H9 (cell line): ENCODE measurements at regions not wholly inside any gene's neighbourhood (a gene's known extent, or its start where the extent isn't known, plus 50 kb on each side); places are given as distances from the start of the nearest gene placed in this dataset.
A peak's percentile ranks its signal among the peaks of the same experiment; 100 is the strongest.

Experiments
- DNase-seq: peaks from one replicate; pipeline ENCODE4 v3.0.0-alpha.2; 2017
- H2AFZ ChIP-seq: one replicate; pipeline ENCODE4 v1.6.1; 2013; ENCODE audit warnings: mild to moderate bottlenecking, low read length, control low read depth, moderate library complexity
- H2AK5ac ChIP-seq: 2 replicates; pipeline ENCODE4 v1.6.1; 2013; ENCODE audit warnings: low read length, control low read depth, mixed read lengths; ENCODE audit not compliant: insufficient read length
- H2BK120ac ChIP-seq: one replicate; pipeline ENCODE4 v1.6.1; 2013; ENCODE audit warnings: low read depth, mild to moderate bottlenecking, low read length, control low read depth, inconsistent platforms; ENCODE audit not compliant: poor library complexity, severe bottlenecking
- H2BK12ac ChIP-seq: 2 replicates; pipeline ENCODE4 v1.6.1; 2013; ENCODE audit warnings: low read length, control low read depth, mixed read lengths, low read depth; ENCODE audit not compliant: insufficient read length
- H2BK15ac ChIP-seq: 2 replicates; pipeline ENCODE4 v1.6.1; 2013; ENCODE audit warnings: low read depth, low read length, control low read depth
- H2BK20ac ChIP-seq: one replicate; pipeline ENCODE4 v1.6.1; 2013; ENCODE audit warnings: low read depth, mild to moderate bottlenecking, low read length, control low read depth, inconsistent platforms; ENCODE audit not compliant: poor library complexity, severe bottlenecking
- H2BK5ac ChIP-seq: 2 replicates; pipeline ENCODE4 v1.6.1; 2013; ENCODE audit warnings: low read length, control low read depth, mixed read lengths; ENCODE audit not compliant: insufficient read length
- H3K14ac ChIP-seq: 2 replicates; pipeline ENCODE4 v1.6.1; 2013; ENCODE audit warnings: low read length, control low read depth; ENCODE audit not compliant: insufficient read depth
- H3K18ac ChIP-seq: 2 replicates; pipeline ENCODE4 v1.6.1; 2013; ENCODE audit warnings: low read depth, mild to moderate bottlenecking, mixed read lengths, low read length, control low read depth; ENCODE audit not compliant: insufficient read length
- H3K23ac ChIP-seq: 2 replicates; pipeline ENCODE4 v1.6.1; 2013; ENCODE audit warnings: low read length, control low read depth, mixed read lengths, low read depth; ENCODE audit not compliant: insufficient read length
- H3K23me2 ChIP-seq: 2 replicates; pipeline ENCODE4 v1.6.1; 2013; ENCODE audit warnings: low read depth, mild to moderate bottlenecking, mixed read lengths, low read length, control low read depth; ENCODE audit not compliant: insufficient read length, poor library complexity, severe bottlenecking
- H3K27ac ChIP-seq: 2 replicates; pipeline ENCODE4 v1.5.1; 2013; ENCODE audit warnings: low read length, control low read depth, mixed read lengths, low read depth; ENCODE audit not compliant: insufficient read length
- H3K27me3 ChIP-seq: 2 replicates; pipeline ENCODE4 v1.6.1; 2013; ENCODE audit warnings: low read length, control low read depth, inconsistent platforms; ENCODE audit not compliant: insufficient read depth
- H3K4ac ChIP-seq: 2 replicates; pipeline ENCODE4 v1.6.1; 2013; ENCODE audit warnings: low read depth, mild to moderate bottlenecking, control low read depth, inconsistent platforms, low read length, moderate library complexity
- H3K4me1 ChIP-seq: 2 replicates; pipeline ENCODE4 v1.6.1; 2013; ENCODE audit warnings: low read length, control low read depth, inconsistent platforms; ENCODE audit not compliant: insufficient read depth
- H3K4me2 ChIP-seq: 2 replicates; pipeline ENCODE4 v1.6.1; 2013; ENCODE audit warnings: low read length, control low read depth, mixed read lengths; ENCODE audit not compliant: insufficient read length, insufficient read depth
- H3K56ac ChIP-seq: 2 replicates; pipeline ENCODE4 v1.6.1; 2013; ENCODE audit warnings: low read depth, mild to moderate bottlenecking, mixed read lengths, low read length, control low read depth; ENCODE audit not compliant: insufficient read length
- H3K79me1 ChIP-seq: 2 replicates; pipeline ENCODE4 v1.6.1; 2013; ENCODE audit warnings: low read depth, mild to moderate bottlenecking, moderate library complexity, low read length, control low read depth, inconsistent platforms; ENCODE audit not compliant: insufficient read depth, poor library complexity, severe bottlenecking
- H3K79me2 ChIP-seq: 2 replicates; pipeline ENCODE4 v1.6.1; 2013; ENCODE audit warnings: low read length, control low read depth, inconsistent platforms; ENCODE audit not compliant: insufficient read depth
- H3K9ac ChIP-seq: 2 replicates; pipeline ENCODE4 v1.6.1; 2013; ENCODE audit warnings: low read length, control low read depth, mixed read lengths; ENCODE audit not compliant: insufficient read length; ENCODE audit errors: extremely low read depth
- H3K9me3 ChIP-seq: one replicate; pipeline ENCODE4 v1.6.1; 2013; ENCODE audit warnings: low read depth, low read length, inconsistent platforms; ENCODE audit not compliant: control insufficient read depth
- H3T11ph ChIP-seq: one replicate; pipeline ENCODE4 v1.6.1; 2013; ENCODE audit warnings: mild to moderate bottlenecking, low read length, control low read depth, inconsistent platforms
- H4K20me1 ChIP-seq: one replicate; pipeline ENCODE4 v1.6.1; 2013; ENCODE audit not compliant: control insufficient read depth, insufficient read length, insufficient read depth
- H4K5ac ChIP-seq: 2 replicates; pipeline ENCODE4 v1.6.1; 2013; ENCODE audit warnings: low read depth, mild to moderate bottlenecking, mixed read lengths, low read length, control low read depth; ENCODE audit not compliant: insufficient read length
- H4K8ac ChIP-seq: replicated peaks from 2 replicates; pipeline ENCODE4 v1.6.1; 2013; ENCODE audit warnings: low read length, control low read depth, mixed read lengths, low read depth; ENCODE audit not compliant: insufficient read length
- H4K91ac ChIP-seq: 2 replicates; pipeline ENCODE4 v1.6.1; 2013; ENCODE audit warnings: low read depth, mild to moderate bottlenecking, moderate library complexity, mixed read lengths, low read length, control low read depth; ENCODE audit not compliant: insufficient read length
- H3K27ac Mint-ChIP-seq, 3 experiments: 2 replicates in 2 of 3; 3 replicates in 1 of 3; pipeline ENCODE4 v1.8.0; 2020 to 2021; ENCODE audit warnings: mixed read lengths in 3 of 3, mild to moderate bottlenecking in 1 of 3, moderate library complexity in 1 of 3
- H3K27me3 Mint-ChIP-seq: 2 replicates; pipeline ENCODE4 v1.8.0; 2021; ENCODE audit warnings: low read depth, mild to moderate bottlenecking, moderate library complexity, mixed read lengths
- H3K36me3 Mint-ChIP-seq, 3 experiments: 2 replicates in 2 of 3; 3 replicates in 1 of 3; pipeline ENCODE4 v1.8.0; 2020 to 2021; ENCODE audit warnings: low read depth in 3 of 3, mixed read lengths in 3 of 3; ENCODE audit not compliant: insufficient read depth in 1 of 3
- H3K4me1 Mint-ChIP-seq, 2 experiments: 2 replicates each; pipeline ENCODE4 v1.8.0; 2020; ENCODE audit warnings: mixed read lengths in 2 of 2
- H3K4me3 Mint-ChIP-seq, 2 experiments: 2 replicates in 1 of 2; 3 replicates in 1 of 2; pipeline ENCODE4 v1.8.0; 2020 to 2021; ENCODE audit warnings: mild to moderate bottlenecking in 2 of 2, mixed read lengths in 2 of 2, moderate library complexity in 1 of 2
- H3K9me3 Mint-ChIP-seq, 2 experiments: 2 replicates in 1 of 2; 3 replicates in 1 of 2; pipeline ENCODE4 v1.8.0; 2020; ENCODE audit warnings: mild to moderate bottlenecking in 2 of 2, mixed read lengths in 2 of 2, moderate library complexity in 1 of 2
- WGBS: extraction: QIAGEN DNeasy Blood & Tissue Kit; methylation state at CpG from one replicate; pipeline ENCODE4 v1.1.7; 2013; ENCODE audit warnings: missing lambda C conversion rate, low lambda C conversion rate, mixed read lengths; ENCODE audit not compliant: insufficient read length; ENCODE audit errors: extremely low coverage; 5-methylcytosine and 5-hydroxymethylcytosine counted together
- TF ChIP-seq, protein P1 (sequence below): fragments of 200-600 bp; sonication (generic); conservative IDR thresholded peaks from 3 replicates; pipeline ENCODE4 v1.8.0; 2021; ENCODE audit warnings: antibody characterized with exemption, mild to moderate bottlenecking

GRCh38 chr13:44664308-44664707 is 88.2 kb upstream of the TSC22D1 start:
- Mint-ChIP-seq H3K4me1 (peaks cover 25 to 27% of the 10 kb centered on the region in 2 experiments), H3K27ac (peak overlapping the region in 2 of 3 experiments; percentile 85 to 97; a peak in 4 of 7 replicates), H3K4me3 (peak overlapping the region in 1 of 2 experiments; percentile 6; a peak in 1 of 5 replicates), H3K27me3 (peaks cover 2% of the 10 kb centered on the region), H3K36me3 (no peaks in the 10 kb centered on the region), H3K9me3 (no peaks in the 10 kb centered on the region)
- TF ChIP-seq, protein P1, sequence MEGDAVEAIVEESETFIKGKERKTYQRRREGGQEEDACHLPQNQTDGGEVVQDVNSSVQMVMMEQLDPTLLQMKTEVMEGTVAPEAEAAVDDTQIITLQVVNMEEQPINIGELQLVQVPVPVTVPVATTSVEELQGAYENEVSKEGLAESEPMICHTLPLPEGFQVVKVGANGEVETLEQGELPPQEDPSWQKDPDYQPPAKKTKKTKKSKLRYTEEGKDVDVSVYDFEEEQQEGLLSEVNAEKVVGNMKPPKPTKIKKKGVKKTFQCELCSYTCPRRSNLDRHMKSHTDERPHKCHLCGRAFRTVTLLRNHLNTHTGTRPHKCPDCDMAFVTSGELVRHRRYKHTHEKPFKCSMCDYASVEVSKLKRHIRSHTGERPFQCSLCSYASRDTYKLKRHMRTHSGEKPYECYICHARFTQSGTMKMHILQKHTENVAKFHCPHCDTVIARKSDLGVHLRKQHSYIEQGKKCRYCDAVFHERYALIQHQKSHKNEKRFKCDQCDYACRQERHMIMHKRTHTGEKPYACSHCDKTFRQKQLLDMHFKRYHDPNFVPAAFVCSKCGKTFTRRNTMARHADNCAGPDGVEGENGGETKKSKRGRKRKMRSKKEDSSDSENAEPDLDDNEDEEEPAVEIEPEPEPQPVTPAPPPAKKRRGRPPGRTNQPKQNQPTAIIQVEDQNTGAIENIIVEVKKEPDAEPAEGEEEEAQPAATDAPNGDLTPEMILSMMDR: no peak
- no peak overlapping the region for H3K56ac ChIP-seq
- no peaks in the 10 kb centered on the region for H3K27me3 ChIP-seq
- H3K4ac ChIP-seq: no peak overlapping the region
- no peak overlapping the region for H3K9ac ChIP-seq
- no peak overlapping the region for H2BK15ac ChIP-seq
- H3K23me2 ChIP-seq: no peaks in the 10 kb centered on the region
- H3K27ac ChIP-seq: no peak overlapping the region
- no peak overlapping the region for H2BK5ac ChIP-seq
- no peak overlapping the region for H2BK20ac ChIP-seq
- H4K91ac ChIP-seq: no peak overlapping the region
- H2AK5ac ChIP-seq: no peak overlapping the region
- H3K4me2 ChIP-seq: no peak overlapping the region
- no peak overlapping the region for H4K5ac ChIP-seq
- H3K18ac ChIP-seq: no peak overlapping the region
- no peaks in the 10 kb centered on the region for H4K20me1 ChIP-seq
- H3K79me2 ChIP-seq: no peaks in the 10 kb centered on the region
- no peaks in the 10 kb centered on the region for H3K79me1 ChIP-seq
- H4K8ac ChIP-seq: no peak overlapping the region
- DNase-seq: no peak
- no peaks in the 10 kb centered on the region for H3K9me3 ChIP-seq
- no peaks in the 10 kb centered on the region; the same call in 1 of the 2 replicates for H3K4me1 ChIP-seq
- WGBS: no CpG with 5 or more reads among the region's 1 CpG
- H2BK12ac ChIP-seq: no peak overlapping the region
- H3T11ph ChIP-seq: no peak overlapping the region
- H2AFZ ChIP-seq: no peak overlapping the region
- H3K23ac ChIP-seq: no peak overlapping the region
- H3K14ac ChIP-seq: no peak overlapping the region
- H2BK120ac ChIP-seq: no peak overlapping the region
